ENCODE measurements at regions not wholly inside any gene's neighbourhood (a gene's known extent, or its start where the extent isn't known, plus 50 kb on each side); places are given as distances from the start of the nearest gene placed in this dataset.

DNA sequence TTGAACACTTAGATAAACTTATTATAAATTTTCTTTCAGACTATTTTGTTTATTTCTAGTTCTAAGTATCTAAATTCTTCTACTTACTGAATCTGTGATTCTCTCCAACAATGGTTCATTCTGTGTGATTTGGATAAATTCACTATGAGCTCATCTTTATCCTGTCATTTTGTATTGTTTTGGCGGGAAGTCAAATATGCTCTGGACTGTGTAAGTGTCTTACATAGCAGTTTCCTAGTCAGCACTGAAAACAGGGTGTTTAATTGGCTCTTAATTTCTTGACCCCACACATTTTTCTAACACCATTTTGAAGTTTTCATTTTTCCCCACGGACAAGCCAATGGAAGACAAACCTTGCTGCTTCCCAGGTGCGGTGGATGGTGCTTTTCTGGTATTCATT, 207.0 kb upstream of the ACO1 start:
- TF ChIP-seq RAD21 (IDR thresholded peaks at IDR 0.05; ENCODE audit: low read length), result no peak
- TF ChIP-seq, protein P1, sequence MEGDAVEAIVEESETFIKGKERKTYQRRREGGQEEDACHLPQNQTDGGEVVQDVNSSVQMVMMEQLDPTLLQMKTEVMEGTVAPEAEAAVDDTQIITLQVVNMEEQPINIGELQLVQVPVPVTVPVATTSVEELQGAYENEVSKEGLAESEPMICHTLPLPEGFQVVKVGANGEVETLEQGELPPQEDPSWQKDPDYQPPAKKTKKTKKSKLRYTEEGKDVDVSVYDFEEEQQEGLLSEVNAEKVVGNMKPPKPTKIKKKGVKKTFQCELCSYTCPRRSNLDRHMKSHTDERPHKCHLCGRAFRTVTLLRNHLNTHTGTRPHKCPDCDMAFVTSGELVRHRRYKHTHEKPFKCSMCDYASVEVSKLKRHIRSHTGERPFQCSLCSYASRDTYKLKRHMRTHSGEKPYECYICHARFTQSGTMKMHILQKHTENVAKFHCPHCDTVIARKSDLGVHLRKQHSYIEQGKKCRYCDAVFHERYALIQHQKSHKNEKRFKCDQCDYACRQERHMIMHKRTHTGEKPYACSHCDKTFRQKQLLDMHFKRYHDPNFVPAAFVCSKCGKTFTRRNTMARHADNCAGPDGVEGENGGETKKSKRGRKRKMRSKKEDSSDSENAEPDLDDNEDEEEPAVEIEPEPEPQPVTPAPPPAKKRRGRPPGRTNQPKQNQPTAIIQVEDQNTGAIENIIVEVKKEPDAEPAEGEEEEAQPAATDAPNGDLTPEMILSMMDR (conservative IDR thresholded peaks at IDR 0.05; ENCODE audit: low read depth, low read length), result no peak
- TF ChIP-seq CEBPB (IDR thresholded peaks at IDR 0.05; ENCODE audit: low read depth, low read length), result no peak
- TF ChIP-seq FOS (IDR thresholded peaks at IDR 0.05; ENCODE audit: low read depth, low read length), result no peak
